ENCODE measurements at regions not wholly inside any gene's neighbourhood (a gene's known extent, or its start where the extent isn't known, plus 50 kb on each side); places are given as distances from the start of the nearest gene placed in this dataset.
A peak's percentile ranks its signal among the peaks of the same experiment; 100 is the strongest.

DNA sequence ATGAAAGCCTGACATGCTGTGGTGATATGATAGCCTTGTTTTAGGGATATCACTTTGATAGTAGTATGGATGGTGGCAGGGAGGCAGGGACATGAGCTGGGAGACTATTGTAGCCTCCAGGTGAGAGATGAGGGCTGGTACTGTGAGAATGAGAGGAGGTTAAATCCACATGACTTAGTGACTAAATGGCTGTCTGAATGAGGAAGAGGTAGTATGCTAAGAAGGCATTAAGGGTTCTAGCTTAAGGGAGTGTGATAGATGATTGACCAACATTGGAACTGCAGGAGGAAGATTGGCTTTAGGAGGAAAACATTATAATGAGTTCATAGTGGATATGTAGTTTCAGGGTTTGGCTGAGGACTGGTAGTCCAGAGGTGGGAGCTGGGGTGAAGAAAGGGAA, 195.0 kb upstream of the ANK2 start:
- H3K27ac ChIP-seq (ENCODE audit: low read depth, low read length) = peak overlapping the region; percentile 8
- H3K9ac ChIP-seq (ENCODE audit: low read length) = no peak overlapping the region
- H3K27me3 ChIP-seq (ENCODE audit: control insufficient read depth, insufficient read depth, low read length) = no peaks in the 10 kb centered on the region
- peaks cover 21% of the 10 kb centered on the region for H3K4me1 ChIP-seq (ENCODE audit: control insufficient read depth, insufficient read depth, low read length)
- no peaks in the 10 kb centered on the region for H3K36me3 ChIP-seq (ENCODE audit: control insufficient read depth, insufficient read depth, low read length)
- no peak overlapping the region for H3K4me3 ChIP-seq (ENCODE audit: low read length)

DNA sequence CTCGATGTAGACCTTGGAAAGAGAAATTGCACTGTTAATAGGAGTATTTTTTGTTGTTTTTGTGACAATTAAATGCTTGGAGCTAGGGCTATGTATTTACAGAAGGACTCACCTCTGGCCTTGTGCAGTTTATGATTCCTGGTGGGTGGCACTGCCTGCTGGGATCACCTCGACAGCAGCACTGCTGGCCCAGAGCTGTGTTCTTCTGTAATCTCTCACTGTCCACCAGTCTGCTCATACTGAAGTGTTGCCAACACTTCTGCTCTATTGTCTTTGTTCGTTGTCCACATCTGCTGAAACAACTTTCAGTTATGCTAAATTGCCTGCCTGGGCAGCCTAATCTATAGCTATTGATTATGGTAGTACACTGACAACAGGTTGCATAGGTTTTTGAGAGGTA, 194.4 kb upstream of the ANK2 start:
- Histone ChIP-seq H3K27ac (ENCODE audit: low read depth, low read length) (peak overlapping the region; percentile 38), H3K36me3 (ENCODE audit: control insufficient read depth, insufficient read depth, low read length) (no peaks in the 10 kb centered on the region), H3K27me3 (ENCODE audit: control insufficient read depth, insufficient read depth, low read length) (no peaks in the 10 kb centered on the region), H3K9ac (ENCODE audit: low read length) (no peak overlapping the region), H3K4me1 (ENCODE audit: control insufficient read depth, insufficient read depth, low read length) (peaks cover 21% of the 10 kb centered on the region), H3K4me3 (ENCODE audit: low read length) (no peak overlapping the region)

DNA sequence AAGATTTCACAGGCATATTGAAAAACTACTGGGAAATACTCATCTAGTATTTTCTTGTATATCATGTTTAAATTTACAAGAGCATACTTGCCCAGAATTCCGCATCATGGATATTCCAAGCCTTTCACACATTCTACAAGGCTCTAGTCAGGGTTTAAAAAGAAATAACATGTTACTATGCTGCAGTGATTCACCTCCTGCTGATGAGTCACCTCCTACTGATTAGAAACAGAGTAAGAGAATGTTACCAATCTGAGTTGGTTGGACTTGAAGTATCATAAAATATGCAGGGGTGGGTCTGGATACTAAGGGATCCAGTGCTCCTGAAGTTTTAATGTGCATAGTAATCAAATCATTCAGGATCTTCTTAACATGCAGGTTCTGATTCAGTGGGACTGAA, 192.0 kb upstream of the ANK2 start:
- peak overlapping the region; percentile 72 for H3K27ac ChIP-seq (ENCODE audit: low read depth, low read length)
- no peaks in the 10 kb centered on the region for H3K36me3 ChIP-seq (ENCODE audit: control insufficient read depth, insufficient read depth, low read length)
- H3K27me3 ChIP-seq (ENCODE audit: control insufficient read depth, insufficient read depth, low read length) = no peaks in the 10 kb centered on the region
- no peak overlapping the region for H3K4me3 ChIP-seq (ENCODE audit: low read length)
- no peak overlapping the region for H3K9ac ChIP-seq (ENCODE audit: low read length)
- H3K4me1 ChIP-seq (ENCODE audit: control insufficient read depth, insufficient read depth, low read length) = peaks cover 31% of the 10 kb centered on the region

DNA sequence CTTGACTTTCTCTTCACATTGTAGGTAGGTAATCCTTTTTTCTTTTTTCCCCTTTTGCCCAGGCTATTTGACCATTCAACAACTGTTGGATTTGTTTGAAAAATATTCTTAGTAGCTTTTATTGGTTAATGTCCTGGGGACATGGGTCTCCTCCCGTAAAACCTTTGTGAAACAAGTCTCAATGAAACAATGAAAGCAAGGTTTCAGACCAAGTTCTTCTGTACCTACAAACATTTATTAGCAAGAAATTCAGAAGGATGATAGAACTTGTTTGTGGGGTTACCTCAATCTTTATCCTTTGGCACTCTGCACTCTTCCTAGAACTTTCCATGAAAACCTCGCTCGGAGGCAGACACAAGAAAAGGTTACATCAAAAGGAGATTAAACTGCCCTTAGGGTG, 190.7 kb upstream of the ANK2 start:
- Histone ChIP-seq H3K9ac (ENCODE audit: low read length) (no peak overlapping the region), H3K27ac (ENCODE audit: low read depth, low read length) (peak overlapping the region; percentile 14), H3K4me3 (ENCODE audit: low read length) (no peak overlapping the region), H3K4me1 (ENCODE audit: control insufficient read depth, insufficient read depth, low read length) (peaks cover 36% of the 10 kb centered on the region), H3K36me3 (ENCODE audit: control insufficient read depth, insufficient read depth, low read length) (no peaks in the 10 kb centered on the region), H3K27me3 (ENCODE audit: control insufficient read depth, insufficient read depth, low read length) (no peaks in the 10 kb centered on the region)

DNA sequence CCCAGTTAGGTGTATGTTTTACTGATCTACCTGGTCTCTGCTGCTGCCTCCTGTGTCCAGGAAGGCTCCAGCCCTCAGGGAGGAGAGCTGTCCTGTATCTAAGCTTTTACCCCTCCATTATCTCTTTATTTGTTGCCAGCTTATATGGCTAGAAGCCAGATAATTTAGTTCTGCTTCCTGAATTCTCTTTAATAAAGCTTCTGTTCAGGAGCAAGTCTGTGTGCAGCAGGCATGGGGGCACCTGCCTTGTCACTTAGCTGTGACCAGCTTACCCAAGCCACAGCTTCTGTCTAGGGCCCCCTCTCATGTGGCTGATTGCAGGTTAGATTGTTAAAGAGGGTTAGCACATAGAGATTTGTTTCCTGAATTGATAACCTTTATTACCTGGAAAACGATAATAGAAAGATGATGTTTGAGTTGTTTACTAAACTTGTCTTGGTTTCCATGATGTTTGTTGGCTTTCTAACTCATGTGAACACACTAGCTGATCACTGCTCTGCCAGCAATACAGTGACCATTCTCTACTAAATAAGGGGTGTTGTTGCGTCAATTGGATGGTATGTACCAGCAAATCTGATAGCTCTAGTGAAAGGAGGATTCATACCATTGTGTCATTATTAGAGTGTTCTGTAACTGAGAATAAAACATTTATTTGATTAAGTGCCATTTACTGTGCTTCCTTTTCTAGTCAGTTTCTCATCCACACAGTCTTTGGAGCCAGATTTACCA, 189.8 kb upstream of the ANK2 start:
- no peaks in the 10 kb centered on the region for H3K27me3 ChIP-seq (ENCODE audit: control insufficient read depth, insufficient read depth, low read length)
- peak overlapping the region; percentile 21 for H3K27ac ChIP-seq (ENCODE audit: low read depth, low read length)
- H3K36me3 ChIP-seq (ENCODE audit: control insufficient read depth, insufficient read depth, low read length) = no peaks in the 10 kb centered on the region
- peaks cover 31% of the 10 kb centered on the region for H3K4me1 ChIP-seq (ENCODE audit: control insufficient read depth, insufficient read depth, low read length)
- H3K9ac ChIP-seq (ENCODE audit: low read length) = no peak overlapping the region
- H3K4me3 ChIP-seq (ENCODE audit: low read length) = no peak overlapping the region

DNA sequence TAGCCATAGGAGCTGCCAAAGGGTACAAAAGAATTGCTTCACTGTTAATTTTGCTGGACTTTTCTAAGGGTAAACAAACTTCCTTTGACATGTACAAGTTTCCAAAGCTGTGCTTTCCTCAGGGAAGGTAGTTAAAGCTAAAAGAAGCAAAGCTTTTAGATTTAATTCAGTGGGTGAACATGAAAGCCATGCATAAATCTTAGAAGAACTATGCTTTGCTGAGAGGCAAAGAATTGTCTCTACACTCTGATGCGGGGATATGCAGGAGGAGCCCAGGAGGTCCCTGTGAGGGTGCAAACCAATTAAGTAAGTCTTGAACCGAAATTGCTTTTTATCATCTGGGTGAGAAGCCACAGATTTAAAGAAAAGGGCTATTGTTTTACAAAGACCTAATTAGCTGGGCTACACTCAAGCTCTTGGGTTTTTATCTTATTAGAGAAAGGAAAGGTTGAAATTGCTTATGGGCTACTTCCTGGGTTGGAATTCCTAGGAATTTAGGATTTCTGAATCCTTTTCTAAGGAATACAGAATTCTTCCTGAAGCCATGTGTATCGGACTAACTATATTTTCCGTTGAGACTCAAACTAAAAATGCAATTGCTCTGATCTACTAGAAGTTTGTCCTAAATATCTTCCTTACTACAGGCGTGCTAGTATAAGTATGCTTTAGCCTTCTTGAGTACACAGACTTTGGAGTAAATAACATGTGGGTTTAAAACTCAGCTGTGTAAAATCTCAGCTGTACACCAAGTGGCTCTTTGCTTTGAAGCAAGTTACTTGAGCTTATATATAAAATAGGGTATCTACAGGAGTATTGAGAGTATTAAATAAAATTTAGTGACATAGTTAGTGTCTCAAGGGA, 188.4 kb upstream of the ANK2 start:
- Histone ChIP-seq H3K27me3 (ENCODE audit: control insufficient read depth, insufficient read depth, low read length) (no peaks in the 10 kb centered on the region), H3K4me1 (ENCODE audit: control insufficient read depth, insufficient read depth, low read length) (peaks cover 24% of the 10 kb centered on the region), H3K9ac (ENCODE audit: low read length) (no peak overlapping the region), H3K4me3 (ENCODE audit: low read length) (no peak overlapping the region), H3K27ac (ENCODE audit: low read depth, low read length) (peak overlapping the region; percentile 29), H3K36me3 (ENCODE audit: control insufficient read depth, insufficient read depth, low read length) (no peaks in the 10 kb centered on the region)

DNA sequence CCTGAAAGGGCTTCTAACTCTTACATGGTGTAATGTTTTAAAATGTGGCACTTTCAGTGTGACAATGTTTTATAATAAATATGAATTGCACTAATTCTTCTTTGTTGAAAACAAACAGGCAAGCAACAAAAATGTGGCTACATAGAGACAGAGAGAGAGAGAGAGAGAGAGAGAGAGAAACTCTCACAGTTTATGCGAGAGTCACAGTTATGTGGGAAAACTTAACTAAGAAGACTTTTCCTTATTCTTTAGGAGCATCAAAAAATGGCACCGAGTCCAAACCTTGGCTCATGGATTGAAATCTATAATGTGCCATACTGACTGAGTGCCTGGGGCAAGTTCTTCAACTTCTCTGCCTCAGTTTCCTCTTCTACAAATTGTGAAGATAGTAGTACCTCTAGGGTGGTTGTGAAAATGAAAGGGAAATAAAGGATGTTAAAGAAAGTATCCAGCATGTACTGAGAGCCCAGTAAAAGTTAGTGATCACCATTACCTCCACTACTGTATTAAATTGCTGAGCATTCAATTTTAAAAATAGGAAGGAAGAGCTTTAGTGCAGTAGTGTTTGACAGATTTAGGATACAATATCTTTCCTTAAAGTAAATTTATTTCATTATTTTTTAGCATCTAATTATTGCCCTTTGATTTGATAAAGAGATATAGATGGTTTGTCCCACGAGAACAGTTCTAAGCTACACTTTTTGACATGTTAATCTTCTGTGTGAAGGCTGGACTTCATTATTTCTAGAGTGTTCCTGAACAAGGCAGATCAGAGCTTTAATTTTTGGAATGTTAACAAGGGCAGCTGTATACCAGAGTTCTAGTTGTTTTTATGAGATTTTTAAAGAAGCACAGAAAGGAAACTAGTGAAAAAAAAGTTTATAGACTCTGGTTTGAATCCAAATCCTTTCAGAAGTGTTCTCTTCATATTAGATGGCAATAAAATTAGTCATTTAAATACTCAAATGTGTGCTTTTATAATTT, 187.5 kb upstream of the ANK2 start:
- Histone ChIP-seq H3K27me3 (ENCODE audit: control insufficient read depth, insufficient read depth, low read length) (no peaks in the 10 kb centered on the region), H3K36me3 (ENCODE audit: control insufficient read depth, insufficient read depth, low read length) (no peaks in the 10 kb centered on the region), H3K27ac (ENCODE audit: low read depth, low read length) (peak overlapping the region; percentile 29), H3K9ac (ENCODE audit: low read length) (no peak overlapping the region), H3K4me3 (ENCODE audit: low read length) (no peak overlapping the region), H3K4me1 (ENCODE audit: control insufficient read depth, insufficient read depth, low read length) (peaks cover 24% of the 10 kb centered on the region)

DNA sequence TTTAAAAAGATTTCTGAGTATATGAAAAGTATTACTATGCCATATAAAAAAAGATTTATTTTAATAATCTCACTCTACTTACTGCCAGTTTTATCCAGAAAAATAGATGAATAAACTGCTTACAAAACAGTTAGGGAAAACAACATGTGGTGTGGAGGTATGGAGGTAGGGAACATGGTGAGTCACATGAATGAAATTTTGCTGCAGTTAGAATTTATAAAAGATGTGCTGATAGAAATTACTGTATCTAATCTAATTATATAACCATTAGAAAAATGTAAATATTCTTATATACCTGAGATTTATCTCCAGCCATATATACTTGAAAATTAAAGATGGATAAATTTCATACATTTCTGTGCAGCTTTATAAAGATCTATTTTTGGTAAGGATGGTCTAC, 184.0 kb upstream of the ANK2 start:
- Histone ChIP-seq H3K9ac (ENCODE audit: low read length) (no peak overlapping the region), H3K36me3 (ENCODE audit: control insufficient read depth, insufficient read depth, low read length) (no peaks in the 10 kb centered on the region), H3K4me3 (ENCODE audit: low read length) (no peak overlapping the region), H3K27me3 (ENCODE audit: control insufficient read depth, insufficient read depth, low read length) (no peaks in the 10 kb centered on the region), H3K27ac (ENCODE audit: low read depth, low read length) (no peak overlapping the region), H3K4me1 (ENCODE audit: control insufficient read depth, insufficient read depth, low read length) (peaks cover 15% of the 10 kb centered on the region)

DNA sequence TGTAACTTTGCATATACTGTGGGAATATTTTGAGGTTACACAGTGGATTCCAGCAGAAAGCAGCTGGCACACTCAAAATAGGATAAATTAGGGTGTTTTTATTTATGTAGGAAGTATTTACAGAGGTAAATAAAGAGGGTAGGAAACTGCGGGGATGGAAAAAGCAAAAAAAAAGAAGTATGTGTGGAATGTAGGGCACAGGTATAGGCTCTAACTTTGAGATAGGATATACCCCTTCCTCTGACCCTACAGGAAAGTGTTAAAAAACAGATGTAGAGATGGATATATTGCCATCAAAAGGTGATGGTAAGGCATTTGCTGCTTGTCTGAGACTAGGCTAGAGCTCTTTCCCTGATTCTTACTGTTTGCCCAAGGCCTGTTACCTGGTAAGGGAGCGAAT, 173.1 kb upstream of the ANK2 start:
- Histone ChIP-seq H3K4me3 (ENCODE audit: low read length) (no peak overlapping the region), H3K27ac (ENCODE audit: low read depth, low read length) (no peak overlapping the region), H3K9ac (ENCODE audit: low read length) (no peak overlapping the region), H3K27me3 (ENCODE audit: control insufficient read depth, insufficient read depth, low read length) (no peaks in the 10 kb centered on the region), H3K36me3 (ENCODE audit: control insufficient read depth, insufficient read depth, low read length) (no peaks in the 10 kb centered on the region), H3K4me1 (ENCODE audit: control insufficient read depth, insufficient read depth, low read length) (no peaks in the 10 kb centered on the region)

DNA sequence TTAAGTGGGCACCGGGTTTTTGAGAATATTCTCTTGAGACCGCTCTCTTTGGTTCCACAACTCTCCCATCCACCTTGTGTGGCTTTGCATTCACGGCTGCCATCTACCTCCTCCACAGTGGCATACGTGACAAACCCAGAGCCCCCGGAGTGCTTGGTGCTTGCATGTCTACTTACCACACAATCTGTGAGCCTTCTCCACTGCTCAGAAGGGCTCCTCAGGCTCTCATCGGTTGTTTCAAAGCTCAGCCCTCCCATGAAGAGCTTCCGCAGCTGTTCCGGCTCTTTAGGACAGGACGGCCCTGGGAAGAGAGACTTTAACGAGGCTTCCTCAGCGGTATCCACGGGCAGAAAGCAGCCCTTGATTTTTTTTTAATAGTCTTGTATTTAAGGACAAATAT, 167.6 kb upstream of the ANK2 start:
- Histone ChIP-seq H3K4me1 (ENCODE audit: control insufficient read depth, insufficient read depth, low read length) (no peaks in the 10 kb centered on the region), H3K9ac (ENCODE audit: low read length) (no peak overlapping the region), H3K4me3 (ENCODE audit: low read length) (peak overlapping the region; percentile 8), H3K27me3 (ENCODE audit: control insufficient read depth, insufficient read depth, low read length) (no peaks in the 10 kb centered on the region), H3K36me3 (ENCODE audit: control insufficient read depth, insufficient read depth, low read length) (no peaks in the 10 kb centered on the region), H3K27ac (ENCODE audit: low read depth, low read length) (no peak overlapping the region)

DNA sequence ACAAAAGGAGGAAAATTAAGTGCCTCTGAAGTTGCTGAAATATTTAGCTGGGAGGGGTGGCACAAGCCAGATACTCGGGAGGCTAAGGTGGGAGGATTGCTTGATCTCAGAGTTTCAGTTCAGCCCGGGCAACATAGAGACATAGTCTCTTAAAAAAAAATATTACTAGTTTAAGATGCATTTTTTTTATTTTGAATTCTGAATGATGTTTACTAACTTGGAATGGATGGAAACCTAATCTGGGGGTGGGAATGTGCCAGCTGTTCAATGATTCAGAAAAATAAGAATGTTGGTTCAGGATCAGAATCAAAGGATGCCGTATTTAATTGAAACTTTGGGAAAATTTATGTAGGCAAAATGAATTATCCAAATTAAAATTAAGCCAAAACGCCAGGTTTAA, 167.2 kb upstream of the ANK2 start:
- H3K4me3 ChIP-seq (ENCODE audit: low read length) = no peak overlapping the region
- no peak overlapping the region for H3K27ac ChIP-seq (ENCODE audit: low read depth, low read length)
- H3K4me1 ChIP-seq (ENCODE audit: control insufficient read depth, insufficient read depth, low read length) = no peaks in the 10 kb centered on the region
- H3K36me3 ChIP-seq (ENCODE audit: control insufficient read depth, insufficient read depth, low read length) = no peaks in the 10 kb centered on the region
- H3K9ac ChIP-seq (ENCODE audit: low read length) = no peak overlapping the region
- H3K27me3 ChIP-seq (ENCODE audit: control insufficient read depth, insufficient read depth, low read length) = no peaks in the 10 kb centered on the region

DNA sequence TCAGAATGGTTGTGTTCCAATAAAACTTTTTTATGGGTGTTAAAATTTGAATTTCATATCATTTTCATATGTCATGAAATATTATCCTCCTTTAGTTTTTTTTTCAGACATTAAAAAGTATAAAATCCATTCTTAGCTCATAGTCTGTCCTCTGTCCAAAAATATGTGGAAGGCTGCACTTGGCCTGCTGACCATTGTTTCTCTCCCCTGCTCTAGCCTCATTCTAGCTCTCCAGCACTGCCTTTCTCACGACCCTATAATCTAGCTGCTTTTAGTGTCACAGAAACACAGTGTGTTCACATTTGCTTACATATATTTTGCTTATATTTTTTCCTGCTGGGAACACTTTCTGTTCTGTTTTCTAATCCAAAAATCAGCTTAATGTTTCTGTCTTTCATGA, 165.0 kb upstream of the ANK2 start:
- Histone ChIP-seq H3K4me3 (ENCODE audit: low read length) (no peak overlapping the region), H3K9ac (ENCODE audit: low read length) (no peak overlapping the region), H3K36me3 (ENCODE audit: control insufficient read depth, insufficient read depth, low read length) (no peaks in the 10 kb centered on the region), H3K27ac (ENCODE audit: low read depth, low read length) (no peak overlapping the region), H3K4me1 (ENCODE audit: control insufficient read depth, insufficient read depth, low read length) (no peaks in the 10 kb centered on the region), H3K27me3 (ENCODE audit: control insufficient read depth, insufficient read depth, low read length) (no peaks in the 10 kb centered on the region)

Measured in rectal smooth muscle tissue (tissue), 1 donor.